ENCODE measurements at regions not wholly inside any gene's neighbourhood (a gene's known extent, or its start where the extent isn't known, plus 50 kb on each side); places are given as distances from the start of the nearest gene placed in this dataset.

DNA sequence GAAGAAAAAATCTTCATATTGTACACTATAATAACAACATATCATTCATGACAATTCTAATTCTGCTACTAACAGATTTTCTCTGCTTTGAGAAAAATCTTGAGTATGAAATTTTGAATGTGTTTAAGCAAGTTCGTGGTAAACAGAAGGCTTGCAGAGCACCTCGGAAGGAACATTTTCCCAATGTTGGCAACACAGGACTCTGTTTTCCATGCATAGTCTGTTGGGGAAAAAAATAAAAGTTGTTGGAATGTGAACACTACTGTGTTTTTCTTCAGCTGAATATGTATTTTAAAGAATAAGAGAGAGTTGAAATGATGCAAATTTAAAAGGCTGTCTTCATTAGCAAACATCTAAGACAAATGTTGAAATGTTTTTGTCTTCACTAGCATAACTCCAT lies 54.7 kb upstream of the ANXA10 start:
- Histone ChIP-seq H3K4me1 (no peaks in the 10 kb centered on the region), H3K27me3 (replicated peaks in 1 of 7) (no peaks in the 10 kb centered on the region), H3K9me3 (no peaks in the 10 kb centered on the region), H3K27ac (no peak overlapping the region), H3K4me3 (no peak overlapping the region), H3K36me3 (no peaks in the 10 kb centered on the region)
- 76 to 91% (median 83%) methylated on average over 2 of the region's 2 CpGs for WGBS, 5 donors
- intact Hi-C loops (cut with DNase I; ENCODE audit: low total_unique reads) = no loop called here
- DNase-seq = no peak
- no peak for TF ChIP-seq POLR2AphosphoS5 (IDR thresholded peaks at IDR 0.05)
- TF ChIP-seq, protein P1, sequence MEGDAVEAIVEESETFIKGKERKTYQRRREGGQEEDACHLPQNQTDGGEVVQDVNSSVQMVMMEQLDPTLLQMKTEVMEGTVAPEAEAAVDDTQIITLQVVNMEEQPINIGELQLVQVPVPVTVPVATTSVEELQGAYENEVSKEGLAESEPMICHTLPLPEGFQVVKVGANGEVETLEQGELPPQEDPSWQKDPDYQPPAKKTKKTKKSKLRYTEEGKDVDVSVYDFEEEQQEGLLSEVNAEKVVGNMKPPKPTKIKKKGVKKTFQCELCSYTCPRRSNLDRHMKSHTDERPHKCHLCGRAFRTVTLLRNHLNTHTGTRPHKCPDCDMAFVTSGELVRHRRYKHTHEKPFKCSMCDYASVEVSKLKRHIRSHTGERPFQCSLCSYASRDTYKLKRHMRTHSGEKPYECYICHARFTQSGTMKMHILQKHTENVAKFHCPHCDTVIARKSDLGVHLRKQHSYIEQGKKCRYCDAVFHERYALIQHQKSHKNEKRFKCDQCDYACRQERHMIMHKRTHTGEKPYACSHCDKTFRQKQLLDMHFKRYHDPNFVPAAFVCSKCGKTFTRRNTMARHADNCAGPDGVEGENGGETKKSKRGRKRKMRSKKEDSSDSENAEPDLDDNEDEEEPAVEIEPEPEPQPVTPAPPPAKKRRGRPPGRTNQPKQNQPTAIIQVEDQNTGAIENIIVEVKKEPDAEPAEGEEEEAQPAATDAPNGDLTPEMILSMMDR (IDR thresholded peaks at IDR 0.05 in 8 of 11, conservative IDR thresholded peaks at IDR 0.05 in 3 of 11) = no peak
- no peak for TF ChIP-seq POLR2A (IDR thresholded peaks at IDR 0.05)

- intact Hi-C loops (cut with DNase I; ENCODE audit: low total_unique reads) = no loop called here
- no peak for DNase-seq
- Histone ChIP-seq H3K4me3 (no peak overlapping the region), H3K27me3 (replicated peaks in 1 of 7) (no peaks in the 10 kb centered on the region), H3K36me3 (no peaks in the 10 kb centered on the region), H3K27ac (no peak overlapping the region), H3K4me1 (no peaks in the 10 kb centered on the region), H3K9me3 (no peaks in the 10 kb centered on the region)
- 54 to 93% (median 71%) methylated on average over 1 of the region's 1 CpG for WGBS, 5 donors
- TF ChIP-seq POLR2AphosphoS5 (IDR thresholded peaks at IDR 0.05) (no peak), POLR2A (IDR thresholded peaks at IDR 0.05) (no peak)
- TF ChIP-seq, protein P1 (IDR thresholded peaks at IDR 0.05 in 8 of 11, conservative IDR thresholded peaks at IDR 0.05 in 3 of 11) = no peak
Observed at GRCh38 chr4:168039593-168039992, 52.7 kb upstream of the ANXA10 start.

Small RNA genes lying in the stretch of these regions (small RNA-seq; reads per million reads assigned to genes)
- gene RN7SL776P = 0 to 0.08 (median 0) reads per million in 4 donors

All from spleen (tissue), 11 donors.